SK-N-SH treated with all-trans-retinoic acid at 6 μM for 48 hours (cell line): ENCODE measurements at regions not wholly inside any gene's neighbourhood (a gene's known extent, or its start where the extent isn't known, plus 50 kb on each side); places are given as distances from the start of the nearest gene placed in this dataset.

ENCODE experiments used
- ATAC-seq: fragments of 200-7000 bp; cut with Tn5 transposase; 3 replicates; pipeline ENCODE4 v1.9.1; 2020; ENCODE audit warnings: mild to moderate bottlenecking, moderate library complexity
- ARNTL ChIP-seq: fragments of 450-650 bp; formaldehyde crosslinking; IDR thresholded peaks from 2 replicates; pipeline ENCODE4 v1.5.0; 2020; ENCODE audit warnings: low read depth, mild to moderate bottlenecking, moderate library complexity, borderline replicate concordance
- BACH2 ChIP-seq: fragments of 250-450 bp; sonication (Bioruptor Pico); IDR thresholded peaks from 2 replicates; pipeline ENCODE4 v1.9.0; 2021; ENCODE audit warnings: mild to moderate bottlenecking, borderline replicate concordance
- CSDC2 ChIP-seq: fragments of 250-450 bp; sonication (Bioruptor Pico); IDR thresholded peaks from 2 replicates; pipeline ENCODE4 v1.5.0; 2020; ENCODE audit warnings: mild to moderate bottlenecking, moderate library complexity
- CSRNP3 ChIP-seq: fragments of 250-450 bp; sonication (Bioruptor Pico); IDR thresholded peaks from 2 replicates; pipeline ENCODE4 v1.5.1; 2021; ENCODE audit warnings: mild to moderate bottlenecking, moderate library complexity
- ESRRG ChIP-seq: fragments of 250-450 bp; sonication (Bioruptor Pico); IDR thresholded peaks from 2 replicates; pipeline ENCODE4 v1.6.1; 2021; ENCODE audit warnings: mild to moderate bottlenecking
- GLIS3 ChIP-seq: fragments of 250-450 bp; sonication (Bioruptor Pico); IDR thresholded peaks from 2 replicates; pipeline ENCODE4 v1.5.0; 2020; ENCODE audit warnings: mild to moderate bottlenecking, moderate library complexity
- ISL1 ChIP-seq: fragments of 250-450 bp; sonication (Bioruptor Pico); IDR thresholded peaks from 2 replicates; pipeline ENCODE4 v2.1.2; 2022; ENCODE audit warnings: mild to moderate bottlenecking, moderate library complexity
- POU6F1 ChIP-seq: fragments of 250-450 bp; sonication (Bioruptor Pico); IDR thresholded peaks from 2 replicates; pipeline ENCODE4 v1.8.0; 2021; ENCODE audit warnings: low read depth, mild to moderate bottlenecking, moderate library complexity, borderline replicate concordance
- PPARA ChIP-seq: fragments of 250-450 bp; sonication (Bioruptor Pico); IDR thresholded peaks from 2 replicates; pipeline ENCODE4 v1.5.0; 2020; ENCODE audit warnings: mild to moderate bottlenecking, borderline replicate concordance
- RARB ChIP-seq: fragments of 250-450 bp; sonication (Bioruptor Pico); IDR thresholded peaks from 2 replicates; pipeline ENCODE4 v1.8.0; 2021; ENCODE audit warnings: mild to moderate bottlenecking, moderate library complexity
- SNAI2 ChIP-seq: fragments of 250-450 bp; sonication (Bioruptor Pico); IDR thresholded peaks from 2 replicates; pipeline ENCODE4 v1.5.0; 2020; ENCODE audit warnings: mild to moderate bottlenecking, moderate library complexity
- TCF4 ChIP-seq: fragments of 250-450 bp; sonication (Bioruptor Pico); IDR thresholded peaks from 2 replicates; pipeline ENCODE4 v1.8.0; 2021; ENCODE audit warnings: mild to moderate bottlenecking, moderate library complexity, borderline replicate concordance
- TOX ChIP-seq: fragments of 250-450 bp; sonication (Bioruptor Pico); IDR thresholded peaks from 2 replicates; pipeline ENCODE4 v1.8.0; 2021; ENCODE audit warnings: mild to moderate bottlenecking, moderate library complexity, borderline replicate concordance
- TSHZ2 ChIP-seq: fragments of 250-450 bp; sonication (Bioruptor Pico); IDR thresholded peaks from 2 replicates; pipeline ENCODE4 v1.5.0; 2020; ENCODE audit warnings: mild to moderate bottlenecking, moderate library complexity
- ZC3H10 ChIP-seq: fragments of 250-450 bp; sonication (Bioruptor Pico); IDR thresholded peaks from 2 replicates; pipeline ENCODE4 v1.5.1; 2021; ENCODE audit warnings: mild to moderate bottlenecking, moderate library complexity
- ZFP3 ChIP-seq: fragments of 250-450 bp; sonication (Bioruptor Pico); IDR thresholded peaks from 2 replicates; pipeline ENCODE4 v1.5.0; 2020; ENCODE audit warnings: mild to moderate bottlenecking, moderate library complexity
- ZFP30 ChIP-seq: fragments of 450-650 bp; formaldehyde crosslinking; IDR thresholded peaks from 2 replicates; pipeline ENCODE4 v1.5.0; 2022; ENCODE audit warnings: mild to moderate bottlenecking, moderate library complexity
- ZNF70 ChIP-seq: fragments of 450-650 bp; formaldehyde crosslinking; IDR thresholded peaks from 2 replicates; pipeline ENCODE4 v1.5.0; 2020; ENCODE audit warnings: mild to moderate bottlenecking, moderate library complexity
- ZNF8 ChIP-seq: fragments of 450-650 bp; formaldehyde crosslinking; IDR thresholded peaks from 2 replicates; pipeline ENCODE4 v1.5.0; 2020; ENCODE audit warnings: mild to moderate bottlenecking, moderate library complexity
- TF ChIP-seq, protein P1 (sequence below): fragments of 250-450 bp; sonication (Bioruptor Pico); IDR thresholded peaks from 2 replicates; pipeline ENCODE4 v1.8.0; 2020; ENCODE audit warnings: mild to moderate bottlenecking, moderate library complexity, borderline replicate concordance
- TF ChIP-seq, protein P2 (sequence below): fragments of 250-450 bp; sonication (Bioruptor Pico); IDR thresholded peaks from 2 replicates; pipeline ENCODE4 v1.5.1; 2020; ENCODE audit warnings: low read depth, mild to moderate bottlenecking, moderate library complexity

GRCh38 chr10:29135337-29135736 is 153.5 kb upstream of the LYZL1 start:
- TF ChIP-seq, protein P1, sequence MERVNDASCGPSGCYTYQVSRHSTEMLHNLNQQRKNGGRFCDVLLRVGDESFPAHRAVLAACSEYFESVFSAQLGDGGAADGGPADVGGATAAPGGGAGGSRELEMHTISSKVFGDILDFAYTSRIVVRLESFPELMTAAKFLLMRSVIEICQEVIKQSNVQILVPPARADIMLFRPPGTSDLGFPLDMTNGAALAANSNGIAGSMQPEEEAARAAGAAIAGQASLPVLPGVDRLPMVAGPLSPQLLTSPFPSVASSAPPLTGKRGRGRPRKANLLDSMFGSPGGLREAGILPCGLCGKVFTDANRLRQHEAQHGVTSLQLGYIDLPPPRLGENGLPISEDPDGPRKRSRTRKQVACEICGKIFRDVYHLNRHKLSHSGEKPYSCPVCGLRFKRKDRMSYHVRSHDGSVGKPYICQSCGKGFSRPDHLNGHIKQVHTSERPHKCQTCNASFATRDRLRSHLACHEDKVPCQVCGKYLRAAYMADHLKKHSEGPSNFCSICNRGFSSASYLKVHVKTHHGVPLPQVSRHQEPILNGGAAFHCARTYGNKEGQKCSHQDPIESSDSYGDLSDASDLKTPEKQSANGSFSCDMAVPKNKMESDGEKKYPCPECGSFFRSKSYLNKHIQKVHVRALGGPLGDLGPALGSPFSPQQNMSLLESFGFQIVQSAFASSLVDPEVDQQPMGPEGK, result no peak
- no peak for TF ChIP-seq ARNTL (CRISPR knock-in tag)
- TF ChIP-seq GLIS3 (CRISPR knock-in tag), result no peak
- TF ChIP-seq CSDC2, result no peak
- TF ChIP-seq ZNF70 (CRISPR knock-in tag), result no peak
- TF ChIP-seq TOX (CRISPR knock-in tag), result no peak
- TF ChIP-seq, protein P2, sequence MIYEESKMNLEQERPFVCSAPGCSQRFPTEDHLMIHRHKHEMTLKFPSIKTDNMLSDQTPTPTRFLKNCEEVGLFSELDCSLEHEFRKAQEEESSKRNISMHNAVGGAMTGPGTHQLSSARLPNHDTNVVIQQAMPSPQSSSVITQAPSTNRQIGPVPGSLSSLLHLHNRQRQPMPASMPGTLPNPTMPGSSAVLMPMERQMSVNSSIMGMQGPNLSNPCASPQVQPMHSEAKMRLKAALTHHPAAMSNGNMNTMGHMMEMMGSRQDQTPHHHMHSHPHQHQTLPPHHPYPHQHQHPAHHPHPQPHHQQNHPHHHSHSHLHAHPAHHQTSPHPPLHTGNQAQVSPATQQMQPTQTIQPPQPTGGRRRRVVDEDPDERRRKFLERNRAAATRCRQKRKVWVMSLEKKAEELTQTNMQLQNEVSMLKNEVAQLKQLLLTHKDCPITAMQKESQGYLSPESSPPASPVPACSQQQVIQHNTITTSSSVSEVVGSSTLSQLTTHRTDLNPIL, result no peak
- TF ChIP-seq ISL1 (CRISPR knock-in tag), result no peak
- TF ChIP-seq TCF4 (CRISPR knock-in tag), result no peak
- no peak for TF ChIP-seq TSHZ2
- no peak for TF ChIP-seq RARB
- no peak for TF ChIP-seq ZFP30 (CRISPR knock-in tag)
- no peak for TF ChIP-seq ZNF8 (CRISPR knock-in tag)
- no peak for TF ChIP-seq POU6F1 (CRISPR knock-in tag)
- TF ChIP-seq ZFP3 (CRISPR knock-in tag), result no peak
- TF ChIP-seq ZC3H10 (CRISPR knock-in tag), result no peak
- TF ChIP-seq BACH2 (CRISPR knock-in tag), result no peak
- ATAC-seq, result no peak

DNA sequence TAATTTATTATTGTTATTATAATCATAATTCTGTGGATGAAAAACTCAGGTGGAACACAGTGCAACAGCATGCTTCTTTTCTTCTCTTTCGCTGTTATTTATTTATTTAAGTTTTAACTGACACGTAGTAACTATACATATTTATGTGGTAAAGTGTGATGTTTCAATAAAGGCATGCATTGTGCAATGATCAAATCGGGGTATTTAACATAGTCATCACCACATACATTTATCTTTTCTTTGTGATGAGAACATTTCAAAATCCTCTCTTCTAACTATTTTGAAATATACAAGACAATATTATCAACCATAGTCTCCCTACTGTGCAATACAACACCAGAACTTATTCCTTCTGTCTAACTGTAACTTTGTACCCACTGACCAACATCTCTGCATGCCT is 152.5 kb upstream of the LYZL1 start:
- ATAC-seq, result no peak
- TF ChIP-seq TCF4 (CRISPR knock-in tag), result no peak
- no peak for TF ChIP-seq PPARA (CRISPR knock-in tag)
- TF ChIP-seq BACH2 (CRISPR knock-in tag), result no peak
- TF ChIP-seq, protein P1, result no peak
- no peak for TF ChIP-seq POU6F1 (CRISPR knock-in tag)
- no peak for TF ChIP-seq ZC3H10 (CRISPR knock-in tag)
- TF ChIP-seq TSHZ2, result no peak
- no peak for TF ChIP-seq RARB
- no peak for TF ChIP-seq TOX (CRISPR knock-in tag)
- no peak for TF ChIP-seq ZNF70 (CRISPR knock-in tag)
- no peak for TF ChIP-seq ESRRG (CRISPR knock-in tag)
- no peak for TF ChIP-seq SNAI2 (CRISPR knock-in tag)
- no peak for TF ChIP-seq CSRNP3 (CRISPR knock-in tag)
